ENCODE measurements at regions not wholly inside any gene's neighbourhood (a gene's known extent, or its start where the extent isn't known, plus 50 kb on each side); places are given as distances from the start of the nearest gene placed in this dataset.

DNA sequence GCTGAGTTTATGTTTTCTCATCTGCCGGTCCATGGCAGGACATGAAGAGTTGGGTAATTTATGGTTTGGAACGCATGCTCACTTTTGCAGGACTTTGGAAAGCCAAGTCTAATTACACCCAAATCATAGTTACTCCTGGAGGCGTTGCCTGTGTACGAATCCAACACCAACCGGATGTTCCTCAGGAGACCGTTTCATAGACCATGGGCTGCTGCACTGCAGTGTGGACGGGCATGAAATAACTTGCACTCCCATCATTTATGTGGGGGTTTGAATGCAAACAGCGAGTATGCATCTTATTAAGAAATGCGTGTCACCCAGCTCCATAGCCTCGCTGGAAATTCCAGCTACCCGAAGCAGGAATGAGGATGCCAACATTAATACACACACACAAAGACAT lies 96.1 kb upstream of the IRX2 start (continued):
- TF ChIP-seq, protein P1, sequence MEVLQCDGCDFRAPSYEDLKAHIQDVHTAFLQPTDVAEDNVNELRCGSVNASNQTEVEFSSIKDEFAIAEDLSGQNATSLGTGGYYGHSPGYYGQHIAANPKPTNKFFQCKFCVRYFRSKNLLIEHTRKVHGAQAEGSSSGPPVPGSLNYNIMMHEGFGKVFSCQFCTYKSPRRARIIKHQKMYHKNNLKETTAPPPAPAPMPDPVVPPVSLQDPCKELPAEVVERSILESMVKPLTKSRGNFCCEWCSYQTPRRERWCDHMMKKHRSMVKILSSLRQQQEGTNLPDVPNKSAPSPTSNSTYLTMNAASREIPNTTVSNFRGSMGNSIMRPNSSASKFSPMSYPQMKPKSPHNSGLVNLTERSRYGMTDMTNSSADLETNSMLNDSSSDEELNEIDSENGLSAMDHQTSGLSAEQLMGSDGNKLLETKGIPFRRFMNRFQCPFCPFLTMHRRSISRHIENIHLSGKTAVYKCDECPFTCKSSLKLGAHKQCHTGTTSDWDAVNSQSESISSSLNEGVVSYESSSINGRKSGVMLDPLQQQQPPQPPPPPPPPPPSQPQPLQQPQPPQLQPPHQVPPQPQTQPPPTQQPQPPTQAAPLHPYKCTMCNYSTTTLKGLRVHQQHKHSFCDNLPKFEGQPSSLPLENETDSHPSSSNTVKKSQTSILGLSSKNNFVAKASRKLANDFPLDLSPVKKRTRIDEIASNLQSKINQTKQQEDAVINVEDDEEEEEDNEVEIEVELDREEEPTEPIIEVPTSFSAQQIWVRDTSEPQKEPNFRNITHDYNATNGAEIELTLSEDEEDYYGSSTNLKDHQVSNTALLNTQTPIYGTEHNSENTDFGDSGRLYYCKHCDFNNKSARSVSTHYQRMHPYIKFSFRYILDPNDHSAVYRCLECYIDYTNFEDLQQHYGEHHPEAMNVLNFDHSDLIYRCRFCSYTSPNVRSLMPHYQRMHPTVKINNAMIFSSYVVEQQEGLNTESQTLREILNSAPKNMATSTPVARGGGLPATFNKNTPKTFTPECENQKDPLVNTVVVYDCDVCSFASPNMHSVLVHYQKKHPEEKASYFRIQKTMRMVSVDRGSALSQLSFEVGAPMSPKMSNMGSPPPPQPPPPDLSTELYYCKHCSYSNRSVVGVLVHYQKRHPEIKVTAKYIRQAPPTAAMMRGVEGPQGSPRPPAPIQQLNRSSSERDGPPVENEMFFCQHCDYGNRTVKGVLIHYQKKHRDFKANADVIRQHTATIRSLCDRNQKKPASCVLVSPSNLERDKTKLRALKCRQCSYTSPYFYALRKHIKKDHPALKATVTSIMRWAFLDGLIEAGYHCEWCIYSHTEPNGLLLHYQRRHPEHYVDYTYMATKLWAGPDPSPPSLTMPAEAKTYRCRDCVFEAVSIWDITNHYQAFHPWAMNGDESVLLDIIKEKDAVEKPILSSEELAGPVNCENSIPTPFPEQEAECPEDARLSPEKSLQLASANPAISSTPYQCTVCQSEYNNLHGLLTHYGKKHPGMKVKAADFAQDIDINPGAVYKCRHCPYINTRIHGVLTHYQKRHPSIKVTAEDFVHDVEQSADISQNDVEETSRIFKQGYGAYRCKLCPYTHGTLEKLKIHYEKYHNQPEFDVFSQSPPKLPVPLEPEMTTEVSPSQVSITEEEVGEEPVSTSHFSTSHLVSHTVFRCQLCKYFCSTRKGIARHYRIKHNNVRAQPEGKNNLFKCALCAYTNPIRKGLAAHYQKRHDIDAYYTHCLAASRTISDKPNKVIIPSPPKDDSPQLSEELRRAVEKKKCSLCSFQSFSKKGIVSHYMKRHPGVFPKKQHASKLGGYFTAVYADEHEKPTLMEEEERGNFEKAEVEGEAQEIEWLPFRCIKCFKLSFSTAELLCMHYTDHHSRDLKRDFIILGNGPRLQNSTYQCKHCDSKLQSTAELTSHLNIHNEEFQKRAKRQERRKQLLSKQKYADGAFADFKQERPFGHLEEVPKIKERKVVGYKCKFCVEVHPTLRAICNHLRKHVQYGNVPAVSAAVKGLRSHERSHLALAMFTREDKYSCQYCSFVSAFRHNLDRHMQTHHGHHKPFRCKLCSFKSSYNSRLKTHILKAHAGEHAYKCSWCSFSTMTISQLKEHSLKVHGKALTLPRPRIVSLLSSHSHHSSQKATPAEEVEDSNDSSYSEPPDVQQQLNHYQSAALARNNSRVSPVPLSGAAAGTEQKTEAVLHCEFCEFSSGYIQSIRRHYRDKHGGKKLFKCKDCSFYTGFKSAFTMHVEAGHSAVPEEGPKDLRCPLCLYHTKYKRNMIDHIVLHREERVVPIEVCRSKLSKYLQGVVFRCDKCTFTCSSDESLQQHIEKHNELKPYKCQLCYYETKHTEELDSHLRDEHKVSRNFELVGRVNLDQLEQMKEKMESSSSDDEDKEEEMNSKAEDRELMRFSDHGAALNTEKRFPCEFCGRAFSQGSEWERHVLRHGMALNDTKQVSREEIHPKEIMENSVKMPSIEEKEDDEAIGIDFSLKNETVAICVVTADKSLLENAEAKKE (CRISPR knock-in tag; IDR thresholded peaks at IDR 0.05): no peak
- TF ChIP-seq, protein P2, sequence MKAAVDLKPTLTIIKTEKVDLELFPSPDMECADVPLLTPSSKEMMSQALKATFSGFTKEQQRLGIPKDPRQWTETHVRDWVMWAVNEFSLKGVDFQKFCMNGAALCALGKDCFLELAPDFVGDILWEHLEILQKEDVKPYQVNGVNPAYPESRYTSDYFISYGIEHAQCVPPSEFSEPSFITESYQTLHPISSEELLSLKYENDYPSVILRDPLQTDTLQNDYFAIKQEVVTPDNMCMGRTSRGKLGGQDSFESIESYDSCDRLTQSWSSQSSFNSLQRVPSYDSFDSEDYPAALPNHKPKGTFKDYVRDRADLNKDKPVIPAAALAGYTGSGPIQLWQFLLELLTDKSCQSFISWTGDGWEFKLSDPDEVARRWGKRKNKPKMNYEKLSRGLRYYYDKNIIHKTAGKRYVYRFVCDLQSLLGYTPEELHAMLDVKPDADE (IDR thresholded peaks at IDR 0.05): no peak
- TF ChIP-seq, protein P3, sequence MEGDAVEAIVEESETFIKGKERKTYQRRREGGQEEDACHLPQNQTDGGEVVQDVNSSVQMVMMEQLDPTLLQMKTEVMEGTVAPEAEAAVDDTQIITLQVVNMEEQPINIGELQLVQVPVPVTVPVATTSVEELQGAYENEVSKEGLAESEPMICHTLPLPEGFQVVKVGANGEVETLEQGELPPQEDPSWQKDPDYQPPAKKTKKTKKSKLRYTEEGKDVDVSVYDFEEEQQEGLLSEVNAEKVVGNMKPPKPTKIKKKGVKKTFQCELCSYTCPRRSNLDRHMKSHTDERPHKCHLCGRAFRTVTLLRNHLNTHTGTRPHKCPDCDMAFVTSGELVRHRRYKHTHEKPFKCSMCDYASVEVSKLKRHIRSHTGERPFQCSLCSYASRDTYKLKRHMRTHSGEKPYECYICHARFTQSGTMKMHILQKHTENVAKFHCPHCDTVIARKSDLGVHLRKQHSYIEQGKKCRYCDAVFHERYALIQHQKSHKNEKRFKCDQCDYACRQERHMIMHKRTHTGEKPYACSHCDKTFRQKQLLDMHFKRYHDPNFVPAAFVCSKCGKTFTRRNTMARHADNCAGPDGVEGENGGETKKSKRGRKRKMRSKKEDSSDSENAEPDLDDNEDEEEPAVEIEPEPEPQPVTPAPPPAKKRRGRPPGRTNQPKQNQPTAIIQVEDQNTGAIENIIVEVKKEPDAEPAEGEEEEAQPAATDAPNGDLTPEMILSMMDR (conservative IDR thresholded peaks at IDR 0.05; ENCODE audit: low read depth in 2 of 2): no peak
- no peak for TF ChIP-seq EZH2 (IDR thresholded peaks at IDR 0.05; ENCODE audit: low read depth, unreplicated experiment)
- TF ChIP-seq, protein P4, sequence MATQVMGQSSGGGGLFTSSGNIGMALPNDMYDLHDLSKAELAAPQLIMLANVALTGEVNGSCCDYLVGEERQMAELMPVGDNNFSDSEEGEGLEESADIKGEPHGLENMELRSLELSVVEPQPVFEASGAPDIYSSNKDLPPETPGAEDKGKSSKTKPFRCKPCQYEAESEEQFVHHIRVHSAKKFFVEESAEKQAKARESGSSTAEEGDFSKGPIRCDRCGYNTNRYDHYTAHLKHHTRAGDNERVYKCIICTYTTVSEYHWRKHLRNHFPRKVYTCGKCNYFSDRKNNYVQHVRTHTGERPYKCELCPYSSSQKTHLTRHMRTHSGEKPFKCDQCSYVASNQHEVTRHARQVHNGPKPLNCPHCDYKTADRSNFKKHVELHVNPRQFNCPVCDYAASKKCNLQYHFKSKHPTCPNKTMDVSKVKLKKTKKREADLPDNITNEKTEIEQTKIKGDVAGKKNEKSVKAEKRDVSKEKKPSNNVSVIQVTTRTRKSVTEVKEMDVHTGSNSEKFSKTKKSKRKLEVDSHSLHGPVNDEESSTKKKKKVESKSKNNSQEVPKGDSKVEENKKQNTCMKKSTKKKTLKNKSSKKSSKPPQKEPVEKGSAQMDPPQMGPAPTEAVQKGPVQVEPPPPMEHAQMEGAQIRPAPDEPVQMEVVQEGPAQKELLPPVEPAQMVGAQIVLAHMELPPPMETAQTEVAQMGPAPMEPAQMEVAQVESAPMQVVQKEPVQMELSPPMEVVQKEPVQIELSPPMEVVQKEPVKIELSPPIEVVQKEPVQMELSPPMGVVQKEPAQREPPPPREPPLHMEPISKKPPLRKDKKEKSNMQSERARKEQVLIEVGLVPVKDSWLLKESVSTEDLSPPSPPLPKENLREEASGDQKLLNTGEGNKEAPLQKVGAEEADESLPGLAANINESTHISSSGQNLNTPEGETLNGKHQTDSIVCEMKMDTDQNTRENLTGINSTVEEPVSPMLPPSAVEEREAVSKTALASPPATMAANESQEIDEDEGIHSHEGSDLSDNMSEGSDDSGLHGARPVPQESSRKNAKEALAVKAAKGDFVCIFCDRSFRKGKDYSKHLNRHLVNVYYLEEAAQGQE (IDR thresholded peaks at IDR 0.05; ENCODE audit: unreplicated experiment): no peak
- TF ChIP-seq EZH2phosphoT487 (IDR thresholded peaks at IDR 0.05; ENCODE audit: unreplicated experiment): no peak
- TF ChIP-seq POLR2AphosphoS5 (IDR thresholded peaks at IDR 0.05; ENCODE audit: low read depth): no peak
